AG04449 (cell line): ENCODE measurements at regions not wholly inside any gene's neighbourhood (a gene's known extent, or its start where the extent isn't known, plus 50 kb on each side); places are given as distances from the start of the nearest gene placed in this dataset.

Experiments
- CTCF ChIA-PET: fragments of 350-600 bp; formaldehyde crosslinking; extraction: SDS; loops from one replicate; lab custom pipeline; 2021; ENCODE audit warnings: antibody characterized with exemption; lab: Yijun Ruan, JAX
- POLR2A ChIA-PET: fragments of 400-600, 350-600 bp; formaldehyde crosslinking; extraction: SDS; loops from one replicate; lab custom pipeline; 2020; ENCODE audit warnings: antibody characterized with exemption, inconsistent platforms; lab: Yijun Ruan, JAX
- DNase-seq: peaks from one replicate; pipeline ENCODE4 v3.0.0-alpha.2; 2010; ENCODE audit warnings: low read depth, low spot score
- H3K4me3 ChIP-seq: 2 replicates; pipeline ENCODE4 v1.5.1; 2011; ENCODE audit warnings: low read depth, mild to moderate bottlenecking, control low read depth, low read length
- CTCF ChIP-seq: IDR thresholded peaks from one replicate; pipeline ENCODE4 v1.5.1; 2011; ENCODE audit warnings: mild to moderate bottlenecking, moderate library complexity, low read length, control low read depth, inconsistent platforms; ENCODE audit not compliant: insufficient read depth; ENCODE audit errors: missing control alignments

- no peak for DNase-seq
- ChIA-PET CTCF (no interaction called here), POLR2A (no interaction called here)
- no peak for TF ChIP-seq CTCF
- no peak overlapping the region for H3K4me3 ChIP-seq
Observed at GRCh38 chr13:95444006-95444730, 108.4 kb upstream of the CLDN10 start.

- no peak for TF ChIP-seq CTCF
- no peak for DNase-seq
- CTCF ChIA-PET = no interaction called here
- H3K4me3 ChIP-seq = no peak overlapping the region
- POLR2A ChIA-PET = no interaction called here
Observed at GRCh38 chr13:95445131-95445530, 107.4 kb upstream of the CLDN10 start.

DNA sequence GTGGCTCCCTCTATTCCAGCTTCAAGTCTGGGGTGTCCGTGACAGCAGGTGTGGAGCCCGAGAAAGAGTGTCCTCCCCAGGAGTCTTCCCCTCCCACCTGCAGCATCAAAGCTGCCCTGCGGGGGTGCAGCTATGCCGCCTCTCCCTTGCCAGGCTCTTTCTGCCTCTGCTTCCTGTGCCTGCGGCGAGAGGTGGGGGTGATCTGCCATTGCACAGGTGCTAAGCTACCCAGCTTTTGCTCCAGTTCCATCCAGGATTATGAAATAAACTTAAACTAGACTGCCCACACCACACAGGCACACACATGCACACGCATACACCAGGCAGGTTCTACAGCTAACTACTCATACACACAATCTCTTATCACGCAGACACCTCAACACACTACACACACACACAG, 104.7 kb upstream of the CLDN10 start:
- ChIA-PET POLR2A (no interaction called here), CTCF (interaction anchor here (1.3 kb wide), 1 partner anchor 259 kb away, joined by 4 read pairs; no protein-coding TSS in a partner anchor)
- no peak for DNase-seq
- TF ChIP-seq CTCF = no peak
- H3K4me3 ChIP-seq = no peak overlapping the region

GRCh38 chr13:95451656-95452055, 100.9 kb upstream of the CLDN10 start:
- no peak for DNase-seq
- no peak overlapping the region for H3K4me3 ChIP-seq
- ChIA-PET CTCF (no interaction called here), POLR2A (no interaction called here)
- no peak for TF ChIP-seq CTCF

DNA sequence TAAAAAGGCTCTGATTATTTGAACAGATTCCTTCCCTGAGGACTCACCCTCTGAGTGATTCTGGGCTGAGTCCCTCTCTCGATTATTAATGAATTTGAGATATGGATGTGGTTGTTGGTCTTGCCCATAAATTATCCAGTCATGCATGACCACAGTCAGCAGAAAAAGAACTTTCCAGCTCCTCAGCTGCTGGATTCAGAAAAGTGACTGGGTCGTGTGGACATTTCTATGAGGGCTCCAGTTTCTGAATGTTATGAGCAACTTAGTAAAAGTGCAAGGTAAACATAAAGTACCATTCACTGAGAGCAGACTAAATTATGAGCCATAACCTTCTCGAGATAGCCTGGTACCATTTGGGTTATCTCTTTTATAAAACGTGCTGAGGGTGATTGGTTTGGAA, 100.1 kb upstream of the CLDN10 start:
- no peak for DNase-seq
- CTCF ChIA-PET = no interaction called here

DNA sequence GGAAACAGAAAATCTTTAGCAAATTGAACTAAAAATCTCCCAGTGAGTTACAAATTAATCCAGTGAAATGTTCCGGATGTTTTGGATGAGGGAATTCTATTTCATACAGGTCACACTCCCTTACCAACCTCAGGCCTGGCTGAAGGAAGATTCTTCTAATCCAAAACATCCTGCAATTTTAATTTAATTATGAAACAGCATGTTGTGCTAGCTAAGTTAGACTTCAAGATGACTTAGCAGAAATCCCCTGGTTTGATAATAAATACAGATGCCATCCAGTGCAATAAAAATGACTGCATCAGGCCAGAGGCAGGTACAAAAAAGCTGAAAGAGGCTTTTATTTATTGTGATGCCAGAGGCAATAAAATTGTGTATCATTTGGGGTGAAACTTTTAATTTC, 96.7 kb upstream of the CLDN10 start:
- POLR2A ChIA-PET = no interaction called here
- no peak for DNase-seq
- H3K4me3 ChIP-seq = no peak overlapping the region
- TF ChIP-seq CTCF = no peak
- CTCF ChIA-PET = interaction anchor here (0.6 kb wide), 1 partner anchor 266 kb away, joined by 3 read pairs; no protein-coding TSS in a partner anchor

More for the DNA sequence above, 100.1 kb upstream of the CLDN10 start:
- POLR2A ChIA-PET = no interaction called here
- no peak overlapping the region for H3K4me3 ChIP-seq
- no peak for TF ChIP-seq CTCF
